GM18507 (cell line): ENCODE measurements at regions not wholly inside any gene's neighbourhood (a gene's known extent, or its start where the extent isn't known, plus 50 kb on each side); places are given as distances from the start of the nearest gene placed in this dataset.
A peak's percentile ranks its signal among the peaks of the same experiment; 100 is the strongest.

ENCODE experiments used
- DNase-seq: peaks from one replicate; pipeline ENCODE4 v3.0.0; 2011; ENCODE audit warnings: low read depth; ENCODE audit not compliant: insufficient read length; ENCODE audit errors: extremely low spot score
- FAIRE-seq: peaks from 2 replicates; lab custom pipeline; 2011; peaks lifted over from hg19 to GRCh38; lab: Jason Lieb, UNC

GRCh38 chr18:54764786-54765185, 63.5 kb upstream of the RAB27B start:
- no peak for FAIRE-seq
- DNase-seq: no peak

DNA sequence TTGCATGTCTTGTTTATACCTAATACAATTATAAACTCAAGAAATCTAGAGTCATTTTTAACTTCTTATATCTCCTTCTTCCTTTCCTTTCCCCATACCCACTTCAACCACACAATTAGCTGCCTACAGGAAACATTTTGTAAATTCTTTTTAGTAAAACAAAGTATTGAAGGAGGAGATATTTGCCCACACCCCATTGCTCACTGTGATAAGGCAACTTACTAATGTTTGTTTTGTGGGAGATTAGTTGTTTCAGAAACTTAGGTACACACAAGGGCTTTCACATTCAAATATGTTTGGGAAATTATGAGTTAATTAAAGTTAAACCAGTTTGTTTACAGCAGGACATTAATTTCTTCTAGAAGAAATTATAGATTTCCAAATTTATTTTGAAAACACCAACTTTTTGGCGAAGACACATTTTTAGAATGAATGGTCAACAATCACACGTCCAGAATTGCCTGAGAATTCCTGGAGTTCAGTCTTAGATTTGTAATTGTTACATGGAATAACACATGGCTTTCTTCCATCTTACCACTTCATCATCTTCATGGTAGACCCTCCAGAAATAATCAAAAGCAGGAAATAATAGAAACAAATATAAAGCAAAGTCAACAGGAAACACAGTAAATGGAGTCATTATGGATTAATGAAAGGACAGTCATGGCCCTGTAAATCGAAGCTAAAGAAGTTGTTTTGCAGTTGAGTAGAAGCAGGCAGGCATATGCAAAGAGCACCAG, 62.5 kb upstream of the RAB27B start:
- DNase-seq: no peak
- FAIRE-seq: no peak

GRCh38 chr18:54766634-54767033, 61.6 kb upstream of the RAB27B start:
- FAIRE-seq (no peak), DNase-seq (no peak)

DNA sequence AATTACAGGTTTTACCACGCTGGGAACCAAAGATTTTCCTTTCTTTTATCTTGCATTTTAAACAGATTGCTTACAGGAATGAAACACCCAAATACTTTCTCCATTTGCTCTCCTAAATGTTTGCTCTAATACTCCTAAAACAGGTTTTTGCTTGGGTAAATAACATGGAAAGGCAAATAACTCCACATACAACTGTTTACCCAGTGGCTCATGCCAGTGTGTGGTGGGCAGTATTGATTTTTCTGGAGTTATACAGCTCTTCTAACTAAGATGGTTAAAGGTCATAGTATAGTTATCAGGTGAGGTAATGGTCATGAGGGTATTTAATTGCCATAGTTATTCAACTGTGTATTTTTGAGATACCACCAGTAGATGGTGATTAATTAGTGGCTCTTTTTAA, 61.2 kb upstream of the RAB27B start:
- no peak for FAIRE-seq
- no peak for DNase-seq

- DNase-seq (no peak), FAIRE-seq (no peak)
Observed at GRCh38 chr18:54769526-54770464, 58.5 kb upstream of the RAB27B start.

- FAIRE-seq: no peak
- DNase-seq: no peak
Observed at GRCh38 chr18:54772056-54772455, 56.2 kb upstream of the RAB27B start.

DNA sequence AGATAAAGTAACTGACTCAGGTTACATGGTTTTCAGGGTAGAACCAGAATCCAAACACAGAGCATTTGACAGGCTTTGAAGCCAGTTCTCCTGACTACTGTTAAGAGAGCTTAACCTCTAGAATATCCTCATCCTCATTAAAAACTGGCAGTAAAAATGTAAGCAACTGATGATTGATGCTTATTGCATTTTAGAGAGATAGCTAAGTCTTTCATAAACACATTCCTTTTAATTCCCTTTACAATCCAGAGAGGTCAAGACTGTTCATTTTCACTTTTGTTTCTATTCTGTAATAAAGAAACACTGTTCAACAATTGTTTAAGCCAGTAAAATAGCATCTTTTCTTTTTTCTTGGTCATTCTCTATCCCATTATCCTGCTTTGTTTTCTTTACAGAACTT, 53.9 kb upstream of the RAB27B start:
- DNase-seq (no peak), FAIRE-seq (no peak)

- FAIRE-seq (no peak), DNase-seq (no peak)
Observed at GRCh38 chr18:54774981-54775665, 53.2 kb upstream of the RAB27B start.

GRCh38 chr18:54775686-54776085, 52.6 kb upstream of the RAB27B start:
- FAIRE-seq: no peak
- DNase-seq: no peak

DNA sequence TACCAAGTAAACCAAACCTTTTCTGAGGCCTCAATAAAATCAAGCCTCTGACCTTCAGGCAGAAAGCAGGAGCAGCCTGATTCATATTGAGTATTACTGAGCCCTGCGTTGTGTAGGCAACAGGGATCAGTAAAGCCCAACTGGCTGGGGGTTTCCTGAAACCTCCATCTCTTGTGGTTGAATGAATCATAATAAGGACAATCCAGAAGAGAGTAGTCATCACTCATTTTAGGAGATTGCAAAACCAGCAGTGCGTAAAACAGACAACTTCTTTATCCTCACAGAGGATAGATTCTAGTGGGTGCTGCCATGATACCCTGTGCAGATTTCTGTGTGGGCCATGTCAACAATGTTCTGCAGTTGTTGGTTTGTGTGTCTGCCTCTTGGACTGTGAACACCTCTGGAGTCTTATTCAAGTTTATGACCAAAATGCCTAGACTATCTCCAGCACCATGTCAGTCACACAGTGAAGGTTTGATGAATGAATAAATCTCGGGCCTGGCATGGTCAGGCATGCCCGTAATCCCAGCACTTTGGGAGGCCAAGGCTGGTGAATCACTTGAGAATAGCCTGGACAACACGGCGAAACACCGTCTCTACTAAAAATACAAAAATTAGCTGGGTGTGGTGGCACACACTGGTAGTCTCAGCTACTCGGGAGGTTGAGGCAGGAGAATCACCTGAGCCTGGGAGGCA, 51.8 kb upstream of the RAB27B start:
- DNase-seq: no peak
- FAIRE-seq: peak; percentile 26

GRCh38 chr18:54777118-54777791, 51.0 kb upstream of the RAB27B start:
- no peak for DNase-seq
- FAIRE-seq: peak; percentile 31

DNA sequence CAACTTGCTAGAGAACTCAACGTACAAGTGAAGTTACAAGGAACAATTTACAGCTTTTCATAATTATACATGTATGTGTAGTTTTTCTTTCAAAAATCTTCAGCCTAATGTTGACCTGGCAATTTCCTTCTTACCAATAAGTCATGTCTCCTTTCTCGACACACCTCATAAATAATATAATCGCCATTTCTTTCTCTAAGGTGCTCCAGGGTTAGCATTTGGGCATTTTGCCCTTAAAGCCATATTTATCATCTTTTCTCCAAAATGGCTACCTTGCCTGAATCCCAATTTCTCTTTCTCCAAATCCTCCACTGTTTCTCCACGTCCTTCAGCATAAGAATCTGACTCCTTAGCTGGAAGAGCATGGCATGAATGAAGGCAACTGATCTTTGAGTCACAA, 50.3 kb upstream of the RAB27B start:
- FAIRE-seq (no peak), DNase-seq (no peak)
